Chondrocyte (in vitro differentiated cells): ENCODE measurements at regions not wholly inside any gene's neighbourhood (a gene's known extent, or its start where the extent isn't known, plus 50 kb on each side); places are given as distances from the start of the nearest gene placed in this dataset.

Experiments used
- DNase-seq: peaks from one replicate; pipeline ENCODE4 v3.0.0; 2021; ENCODE audit warnings: mixed read lengths, low spot score
- H3K27ac Mint-ChIP-seq: one replicate; pipeline ENCODE4 v1.8.0; 2021; ENCODE audit warnings: mild to moderate bottlenecking, moderate library complexity, mixed read lengths; ENCODE audit not compliant: unreplicated experiment
- H3K27me3 Mint-ChIP-seq: 2 replicates; pipeline ENCODE4 v1.8.0; 2021; ENCODE audit warnings: low read depth, mixed read lengths
- H3K36me3 Mint-ChIP-seq: 2 replicates; pipeline ENCODE4 v1.8.0; 2021; ENCODE audit warnings: low read depth, mixed read lengths
- H3K4me1 Mint-ChIP-seq: 2 replicates; pipeline ENCODE4 v1.8.0; 2021; ENCODE audit warnings: low read depth, mild to moderate bottlenecking, mixed read lengths
- H3K4me3 Mint-ChIP-seq: one replicate; pipeline ENCODE4 v1.8.0; 2021; ENCODE audit warnings: mild to moderate bottlenecking, moderate library complexity, mixed read lengths; ENCODE audit not compliant: unreplicated experiment
- H3K9me3 Mint-ChIP-seq: 2 replicates; pipeline ENCODE4 v1.8.0; 2021; ENCODE audit warnings: low read depth, mixed read lengths
- TF ChIP-seq, protein P1 (sequence below): fragments of 200-600 bp; sonication (generic); IDR thresholded peaks from 2 replicates; pipeline ENCODE4 v1.5.0; 2021; ENCODE audit warnings: antibody characterized with exemption, mild to moderate bottlenecking, moderate library complexity

DNA sequence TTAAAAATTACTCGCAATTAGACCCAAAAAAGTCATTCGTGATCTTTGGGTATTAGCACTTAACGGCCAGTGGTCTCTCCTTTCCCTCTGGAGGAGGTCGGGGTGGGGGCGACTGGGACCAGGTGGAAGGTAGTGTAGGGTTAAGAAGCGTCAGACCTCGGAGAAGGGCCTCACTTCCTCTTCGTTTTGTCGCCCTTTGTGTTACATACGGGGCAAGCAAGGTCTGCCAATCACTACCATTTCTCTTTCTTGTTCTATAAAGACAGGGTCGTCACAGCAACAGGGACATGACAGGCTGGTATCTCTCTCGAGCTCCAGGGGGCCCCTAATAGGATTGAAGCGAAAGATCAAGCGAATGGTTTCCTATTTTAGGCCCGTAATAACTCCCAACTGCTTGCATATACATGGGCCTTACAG is 136.6 kb downstream of the INSIG2 start:
- peaks cover 78% of the 10 kb centered on the region for H3K27me3 Mint-ChIP-seq
- H3K4me1 Mint-ChIP-seq: peaks cover 9% of the 10 kb centered on the region
- TF ChIP-seq, protein P1, sequence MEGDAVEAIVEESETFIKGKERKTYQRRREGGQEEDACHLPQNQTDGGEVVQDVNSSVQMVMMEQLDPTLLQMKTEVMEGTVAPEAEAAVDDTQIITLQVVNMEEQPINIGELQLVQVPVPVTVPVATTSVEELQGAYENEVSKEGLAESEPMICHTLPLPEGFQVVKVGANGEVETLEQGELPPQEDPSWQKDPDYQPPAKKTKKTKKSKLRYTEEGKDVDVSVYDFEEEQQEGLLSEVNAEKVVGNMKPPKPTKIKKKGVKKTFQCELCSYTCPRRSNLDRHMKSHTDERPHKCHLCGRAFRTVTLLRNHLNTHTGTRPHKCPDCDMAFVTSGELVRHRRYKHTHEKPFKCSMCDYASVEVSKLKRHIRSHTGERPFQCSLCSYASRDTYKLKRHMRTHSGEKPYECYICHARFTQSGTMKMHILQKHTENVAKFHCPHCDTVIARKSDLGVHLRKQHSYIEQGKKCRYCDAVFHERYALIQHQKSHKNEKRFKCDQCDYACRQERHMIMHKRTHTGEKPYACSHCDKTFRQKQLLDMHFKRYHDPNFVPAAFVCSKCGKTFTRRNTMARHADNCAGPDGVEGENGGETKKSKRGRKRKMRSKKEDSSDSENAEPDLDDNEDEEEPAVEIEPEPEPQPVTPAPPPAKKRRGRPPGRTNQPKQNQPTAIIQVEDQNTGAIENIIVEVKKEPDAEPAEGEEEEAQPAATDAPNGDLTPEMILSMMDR: no peak
- no peak overlapping the region for H3K27ac Mint-ChIP-seq
- H3K36me3 Mint-ChIP-seq: peaks cover 4% of the 10 kb centered on the region
- H3K9me3 Mint-ChIP-seq: no peaks in the 10 kb centered on the region
- no peak overlapping the region for H3K4me3 Mint-ChIP-seq
- DNase-seq: no peak

DNA sequence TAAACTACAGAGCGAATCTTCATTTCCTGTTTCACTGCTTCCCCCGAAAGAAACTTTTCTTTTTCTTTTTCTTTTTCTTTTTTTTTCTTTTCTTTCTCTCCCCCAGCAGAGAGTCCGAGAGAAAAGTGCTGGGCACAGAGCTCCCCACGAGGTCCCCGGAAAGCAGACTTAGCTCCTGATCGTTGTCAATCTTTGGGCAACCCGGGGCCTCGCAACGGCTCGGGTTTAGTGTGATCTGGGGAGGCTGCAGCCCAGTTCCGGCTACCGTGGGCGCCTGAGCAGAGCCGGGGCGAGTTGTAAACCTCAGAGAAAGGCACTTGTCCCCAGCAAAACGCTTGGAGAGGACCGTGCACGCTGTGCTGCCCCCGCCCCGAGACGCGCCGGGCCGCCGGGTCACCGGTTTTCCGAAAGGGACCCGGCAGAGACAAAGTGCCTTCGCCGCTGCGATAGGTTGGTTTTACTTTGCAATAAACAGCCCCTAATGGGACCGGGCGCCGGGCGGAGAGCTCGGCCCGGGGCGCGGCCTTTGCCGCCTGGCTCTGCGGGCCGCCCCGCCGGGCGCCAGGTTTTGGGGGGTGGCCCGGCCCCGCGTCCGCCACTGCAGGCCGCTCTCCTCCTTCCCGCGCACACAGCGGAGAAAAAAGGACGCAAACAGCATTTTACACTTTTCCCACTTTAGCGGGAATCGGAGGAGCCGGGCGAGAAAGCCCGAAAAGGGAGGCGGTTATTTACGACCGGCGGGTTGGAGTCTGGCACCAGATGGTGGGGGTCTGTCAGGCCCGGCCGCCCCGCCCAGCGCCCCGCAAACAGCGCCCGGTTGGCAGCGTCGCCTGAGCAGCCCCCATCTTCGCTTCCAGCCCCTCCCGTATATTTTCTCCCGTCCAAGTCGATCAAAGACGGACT is 136.0 kb downstream of the INSIG2 start:
- peaks cover 4% of the 10 kb centered on the region for H3K36me3 Mint-ChIP-seq
- TF ChIP-seq, protein P1: no peak
- no peak overlapping the region for H3K27ac Mint-ChIP-seq
- no peaks in the 10 kb centered on the region for H3K9me3 Mint-ChIP-seq
- H3K4me3 Mint-ChIP-seq: peak overlapping the region; percentile 69
- H3K4me1 Mint-ChIP-seq: peaks cover 9% of the 10 kb centered on the region
- DNase-seq: no peak
- peaks cover 79% of the 10 kb centered on the region for H3K27me3 Mint-ChIP-seq

DNA sequence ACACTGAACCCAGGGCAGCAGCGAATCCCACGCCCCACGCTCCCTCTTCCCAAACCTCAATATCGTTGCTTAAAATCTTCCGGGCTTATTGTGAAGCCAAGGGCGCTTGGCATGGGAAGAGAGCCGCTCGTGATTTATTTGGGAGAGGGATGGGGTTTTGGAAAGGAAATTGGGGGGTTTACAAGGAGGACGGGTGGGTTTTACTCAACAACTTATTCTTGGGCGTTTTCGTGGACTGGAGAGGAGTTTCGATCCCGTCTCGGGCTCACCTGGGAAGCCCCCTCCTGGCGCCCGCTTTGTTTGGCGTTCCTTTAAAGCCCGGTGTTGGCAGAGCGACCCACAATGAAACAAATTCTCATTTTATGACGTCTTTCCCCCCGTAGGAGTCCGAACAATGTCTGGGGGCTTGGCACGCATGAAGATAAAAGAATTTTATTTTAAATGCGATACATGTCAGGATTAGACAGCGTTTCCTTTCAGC is 135.3 kb downstream of the INSIG2 start:
- no peak for DNase-seq
- Mint-ChIP-seq H3K27me3 (peaks cover 76% of the 10 kb centered on the region), H3K9me3 (no peaks in the 10 kb centered on the region), H3K27ac (no peak overlapping the region), H3K36me3 (peaks cover 4% of the 10 kb centered on the region), H3K4me1 (peaks cover 9% of the 10 kb centered on the region), H3K4me3 (peak overlapping the region; percentile 69)
- TF ChIP-seq, protein P1: no peak

DNA sequence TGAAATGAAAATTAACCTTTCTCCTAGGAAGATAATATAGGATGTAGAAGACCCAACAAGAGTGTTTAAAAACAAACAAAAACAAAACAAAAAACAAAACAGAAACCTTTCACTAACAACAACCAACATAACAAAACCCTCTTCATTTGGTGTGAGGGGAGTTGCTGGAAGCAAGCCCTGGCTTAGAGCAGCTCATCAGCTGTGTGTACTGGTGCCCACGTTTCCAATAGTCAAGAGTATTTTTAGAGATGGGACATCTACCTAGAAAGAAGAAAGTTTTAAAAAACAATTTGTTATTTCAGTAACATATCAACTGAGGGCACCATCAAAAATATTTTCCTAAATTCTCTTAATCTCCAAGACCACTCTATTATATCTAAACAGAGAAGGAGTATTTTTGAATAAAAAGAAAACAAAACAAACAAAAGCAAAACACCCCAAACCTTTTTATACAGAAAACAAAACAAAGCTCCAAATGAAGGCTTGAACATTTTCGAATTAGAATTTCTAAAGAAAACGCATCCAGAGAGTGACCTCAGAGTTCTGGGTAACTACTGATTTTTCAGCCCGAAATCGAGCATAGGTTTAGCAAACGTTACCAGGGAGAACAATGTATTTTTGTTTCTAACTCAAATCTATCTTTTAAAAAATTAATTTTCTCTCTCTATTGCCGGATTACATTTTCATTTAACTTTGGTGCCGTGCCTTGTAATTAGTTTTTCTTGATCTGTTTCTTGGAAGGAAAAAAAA is 134.6 kb downstream of the INSIG2 start:
- TF ChIP-seq, protein P1: no peak
- Mint-ChIP-seq H3K36me3 (peaks cover 4% of the 10 kb centered on the region), H3K4me1 (peaks cover 9% of the 10 kb centered on the region), H3K27me3 (peaks cover 76% of the 10 kb centered on the region), H3K9me3 (no peaks in the 10 kb centered on the region), H3K4me3 (no peak overlapping the region), H3K27ac (no peak overlapping the region)
- no peak for DNase-seq

DNA sequence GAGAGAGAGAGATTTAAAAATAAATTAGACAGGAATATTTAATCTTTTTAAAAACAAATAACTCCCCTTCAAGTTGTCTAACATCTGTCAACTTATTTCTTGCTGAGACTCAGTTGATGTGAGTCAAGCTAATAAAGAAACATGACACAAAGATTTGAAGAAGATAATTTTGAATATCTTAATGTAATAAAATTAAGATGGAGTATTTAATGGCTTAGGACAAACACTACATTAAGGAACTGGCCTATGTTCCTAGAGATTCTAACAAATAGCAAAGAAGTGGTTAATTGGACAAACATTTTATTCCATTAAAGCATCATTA is 134.0 kb downstream of the INSIG2 start:
- H3K27ac Mint-ChIP-seq: no peak overlapping the region
- H3K9me3 Mint-ChIP-seq: no peaks in the 10 kb centered on the region
- DNase-seq: no peak
- no peak overlapping the region for H3K4me3 Mint-ChIP-seq
- peaks cover 9% of the 10 kb centered on the region for H3K4me1 Mint-ChIP-seq
- TF ChIP-seq, protein P1: peak; percentile 16
- peaks cover 70% of the 10 kb centered on the region for H3K27me3 Mint-ChIP-seq
- peaks cover 4% of the 10 kb centered on the region for H3K36me3 Mint-ChIP-seq
